ENCODE measurements at regions not wholly inside any gene's neighbourhood (a gene's known extent, or its start where the extent isn't known, plus 50 kb on each side); places are given as distances from the start of the nearest gene placed in this dataset.

GRCh38 chr5:143525176-143525575 lies 121.7 kb upstream of the NR3C1 start:
- TF ChIP-seq, protein P1, sequence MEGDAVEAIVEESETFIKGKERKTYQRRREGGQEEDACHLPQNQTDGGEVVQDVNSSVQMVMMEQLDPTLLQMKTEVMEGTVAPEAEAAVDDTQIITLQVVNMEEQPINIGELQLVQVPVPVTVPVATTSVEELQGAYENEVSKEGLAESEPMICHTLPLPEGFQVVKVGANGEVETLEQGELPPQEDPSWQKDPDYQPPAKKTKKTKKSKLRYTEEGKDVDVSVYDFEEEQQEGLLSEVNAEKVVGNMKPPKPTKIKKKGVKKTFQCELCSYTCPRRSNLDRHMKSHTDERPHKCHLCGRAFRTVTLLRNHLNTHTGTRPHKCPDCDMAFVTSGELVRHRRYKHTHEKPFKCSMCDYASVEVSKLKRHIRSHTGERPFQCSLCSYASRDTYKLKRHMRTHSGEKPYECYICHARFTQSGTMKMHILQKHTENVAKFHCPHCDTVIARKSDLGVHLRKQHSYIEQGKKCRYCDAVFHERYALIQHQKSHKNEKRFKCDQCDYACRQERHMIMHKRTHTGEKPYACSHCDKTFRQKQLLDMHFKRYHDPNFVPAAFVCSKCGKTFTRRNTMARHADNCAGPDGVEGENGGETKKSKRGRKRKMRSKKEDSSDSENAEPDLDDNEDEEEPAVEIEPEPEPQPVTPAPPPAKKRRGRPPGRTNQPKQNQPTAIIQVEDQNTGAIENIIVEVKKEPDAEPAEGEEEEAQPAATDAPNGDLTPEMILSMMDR (IDR thresholded peaks at IDR 0.05), result no peak
- TF ChIP-seq POLR2A (IDR thresholded peaks at IDR 0.05), result no peak

All from heart left ventricle (tissue), 13 donors.